Kidney (tissue), 13 donors: ENCODE measurements at regions not wholly inside any gene's neighbourhood (a gene's known extent, or its start where the extent isn't known, plus 50 kb on each side); places are given as distances from the start of the nearest gene placed in this dataset.

Source experiments
- DNase-seq, 5 donors: peaks; one replicate each; pipeline ENCODE4 v3.0.0-alpha.2; 2013 to 2020
- FAIRE-seq: peaks from 2 replicates; lab custom pipeline; 2012; peaks lifted over from hg19 to GRCh38; lab: Jason Lieb, UNC
- H3K27ac ChIP-seq, 2 donors: one replicate each; pipeline ENCODE4 v1.7.0; 2013; ENCODE audit warnings: low read depth in 2 of 2, low read length in 2 of 2, inconsistent platforms in 1 of 2
- H3K27me3 ChIP-seq: one replicate; pipeline ENCODE4 v1.7.1; 2013; ENCODE audit warnings: low read length, inconsistent platforms; ENCODE audit not compliant: control insufficient read depth, insufficient read depth
- H3K36me3 ChIP-seq, 3 donors: one replicate each; pipeline versions ENCODE4 v1.7.0 to v1.7.1; 2013; ENCODE audit warnings: low read length in 3 of 3, control low read depth in 1 of 3, inconsistent platforms in 1 of 3; ENCODE audit not compliant: insufficient read depth in 3 of 3, control insufficient read depth in 2 of 3
- H3K4me1 ChIP-seq, 3 donors: one replicate each; pipeline versions ENCODE4 v1.7.0 to v1.7.1; 2013; ENCODE audit warnings: low read length in 3 of 3, inconsistent platforms in 1 of 3, low read depth in 1 of 3; ENCODE audit not compliant: control insufficient read depth in 2 of 3, insufficient read depth in 2 of 3
- H3K4me3 ChIP-seq, 3 donors: one replicate each; pipeline versions ENCODE4 v1.7.0 to v1.8.1; 2013; ENCODE audit warnings: low read length in 3 of 3, control low read depth in 1 of 3, inconsistent platforms in 1 of 3
- H3K9ac ChIP-seq, 3 donors: one replicate each; pipeline versions ENCODE4 v1.7.0 to v1.7.1; 2013; ENCODE audit warnings: low read length in 3 of 3, control low read depth in 1 of 3, inconsistent platforms in 1 of 3
- H3K9me3 ChIP-seq, 3 donors: one replicate each; pipeline versions ENCODE4 v1.7.0 to v1.7.1; 2013; ENCODE audit warnings: low read length in 3 of 3, control low read depth in 1 of 3, inconsistent platforms in 1 of 3; ENCODE audit not compliant: control insufficient read depth in 2 of 3, insufficient read depth in 1 of 3
- CTCF ChIP-seq: IDR thresholded peaks from 3 replicates; pipeline ENCODE4 v1.5.1; 2012; ENCODE audit warnings: mild to moderate bottlenecking, moderate library complexity, borderline replicate concordance; ENCODE audit not compliant: insufficient read depth; ENCODE audit errors: extremely low read depth
- intact Hi-C: fragments of 100-400 bp; cut with DNase I; formaldehyde crosslinking; loops from one replicate; pipeline ENCODE4 v1.11.1; 2022
- donor health status: control.
- donor health status: control.
- donor health status: control.
- donor health status: control.
- donor health status: control.
- donor health status: DM: yes; HTN: yes; CAD: no.
- donor health status: Normal renal cell carcinoma (clear cell type).

- no peaks in the 10 kb centered on the region for H3K27me3 ChIP-seq
- DNase-seq, result no peak
- intact Hi-C loops, result no loop called here
- no peak for TF ChIP-seq CTCF
- no peak overlapping the region for H3K4me3 ChIP-seq
- no peak for FAIRE-seq
- no peaks in the 10 kb centered on the region for H3K36me3 ChIP-seq
- H3K9ac ChIP-seq, result no peak overlapping the region
- H3K4me1 ChIP-seq, result no peaks in the 10 kb centered on the region
- H3K9me3 ChIP-seq, result no peaks in the 10 kb centered on the region
- no peak overlapping the region for H3K27ac ChIP-seq
Measured at GRCh38 chr1:38221006-38221649, 174.5 kb upstream of the POU3F1 start.

- no peak overlapping the region for H3K27ac ChIP-seq
- H3K4me3 ChIP-seq, result no peak overlapping the region
- H3K36me3 ChIP-seq, result no peaks in the 10 kb centered on the region
- no peaks in the 10 kb centered on the region for H3K27me3 ChIP-seq
- no peak for FAIRE-seq
- no peaks in the 10 kb centered on the region for H3K4me1 ChIP-seq
- no peak for TF ChIP-seq CTCF
- intact Hi-C loops, result no loop called here
- H3K9ac ChIP-seq, result no peak overlapping the region
- H3K9me3 ChIP-seq, result no peaks in the 10 kb centered on the region
- DNase-seq, result peak in 4 of 5 donors; percentile 49 to 71 (median 53)
Measured at GRCh38 chr1:38217316-38217715, 170.7 kb upstream of the POU3F1 start.

GRCh38 chr1:38213646-38214434 lies 167.2 kb upstream of the POU3F1 start:
- H3K27me3 ChIP-seq, result no peaks in the 10 kb centered on the region
- no peak overlapping the region for H3K27ac ChIP-seq
- no peaks in the 10 kb centered on the region for H3K4me1 ChIP-seq
- no peak for TF ChIP-seq CTCF
- intact Hi-C loops, result no loop called here
- no peaks in the 10 kb centered on the region for H3K36me3 ChIP-seq
- H3K4me3 ChIP-seq, result no peak overlapping the region
- H3K9ac ChIP-seq, result no peak overlapping the region
- peak in 4 of 5 donors; percentile 83 to 89 (median 86) for DNase-seq
- H3K9me3 ChIP-seq, result no peaks in the 10 kb centered on the region
- no peak for FAIRE-seq

- H3K9me3 ChIP-seq, result no peaks in the 10 kb centered on the region
- no peak for DNase-seq
- no peaks in the 10 kb centered on the region for H3K36me3 ChIP-seq
- no peak for TF ChIP-seq CTCF
- no peaks in the 10 kb centered on the region for H3K27me3 ChIP-seq
- H3K9ac ChIP-seq, result no peak overlapping the region
- no peaks in the 10 kb centered on the region for H3K4me1 ChIP-seq
- intact Hi-C loops, result no loop called here
- H3K4me3 ChIP-seq, result no peak overlapping the region
- no peak for FAIRE-seq
- no peak overlapping the region for H3K27ac ChIP-seq
Measured at GRCh38 chr1:38210895-38211177, 164.2 kb upstream of the POU3F1 start.
